Naive thymus-derived CD4-positive, alpha-beta T cell (primary cell): ENCODE measurements at regions not wholly inside any gene's neighbourhood (a gene's known extent, or its start where the extent isn't known, plus 50 kb on each side); places are given as distances from the start of the nearest gene placed in this dataset.
A peak's percentile ranks its signal among the peaks of the same experiment; 100 is the strongest.

Source experiments
- ATAC-seq: fragments of 150-1000 bp; cut with Tn5 transposase; 2 replicates; pipeline ENCODE4 v1.10.0; 2021; ENCODE audit warnings: mild to moderate bottlenecking, moderate library complexity
- CTCF ChIA-PET: fragments of 350-600 bp; sonication (Branson Sonifier 250); formaldehyde crosslinking; loops from one replicate; lab custom pipeline; 2021; ENCODE audit warnings: antibody characterized with exemption; lab: Charles Lee
- POLR2A ChIA-PET: fragments of 350-600 bp; sonication (Branson Sonifier 250); formaldehyde crosslinking; loops from one replicate; lab custom pipeline; 2021; ENCODE audit warnings: antibody characterized with exemption, inconsistent platforms; lab: Charles Lee
- DNase-seq, 9 donors: peaks; one replicate each; pipeline versions ENCODE4 v3.0.0 to v3.0.0-alpha.2; 2020 to 2022; ENCODE audit warnings: mixed read lengths in 1 of 9
- H3K27ac ChIP-seq: one replicate; pipeline ENCODE4 v1.7.0; 2013; ENCODE audit warnings: mild to moderate bottlenecking, low read depth, low read length, moderate library complexity
- H3K27me3 ChIP-seq, 2 donors: one replicate each; pipeline ENCODE4 v1.7.0; 2013; ENCODE audit warnings: low read length in 2 of 2, mild to moderate bottlenecking in 2 of 2, moderate library complexity in 2 of 2; ENCODE audit not compliant: control insufficient read depth in 2 of 2, insufficient read depth in 2 of 2
- H3K36me3 ChIP-seq, 3 experiments: 1 replicate in 2 of 3; 2 replicates in 1 of 3; pipeline ENCODE4 v1.7.0; 2013; ENCODE audit warnings: low read length in 3 of 3, mild to moderate bottlenecking in 3 of 3, moderate library complexity in 1 of 3; ENCODE audit not compliant: insufficient read depth in 3 of 3, control insufficient read depth in 2 of 3
- H3K4me1 ChIP-seq, 2 donors: one replicate each; pipeline ENCODE4 v1.7.0; 2013; ENCODE audit warnings: low read length in 2 of 2, mild to moderate bottlenecking in 2 of 2, moderate library complexity in 1 of 2; ENCODE audit not compliant: control insufficient read depth in 2 of 2, insufficient read depth in 2 of 2
- H3K4me3 ChIP-seq: 2 replicates; pipeline ENCODE4 v1.7.0; 2013; ENCODE audit warnings: mild to moderate bottlenecking, low read length
- H3K9me3 ChIP-seq, 3 experiments: 1 replicate in 2 of 3; 2 replicates in 1 of 3; pipeline ENCODE4 v1.7.0; 2013; ENCODE audit warnings: low read length in 3 of 3; ENCODE audit not compliant: control insufficient read depth in 2 of 3
- H3K27ac Mint-ChIP-seq, 9 donors: one replicate each; pipeline ENCODE4 v1.8.0; 2020 to 2022; ENCODE audit warnings: mixed read lengths in 9 of 9, mild to moderate bottlenecking in 8 of 9, moderate library complexity in 5 of 9, inconsistent platforms in 2 of 9
- H3K27me3 Mint-ChIP-seq, 5 donors: one replicate each; pipeline ENCODE4 v1.8.0; 2021 to 2022; ENCODE audit warnings: mixed read lengths in 5 of 5, mild to moderate bottlenecking in 1 of 5
- H3K36me3 Mint-ChIP-seq, 5 donors: one replicate each; pipeline ENCODE4 v1.8.0; 2020 to 2022; ENCODE audit warnings: mixed read lengths in 5 of 5, mild to moderate bottlenecking in 3 of 5, inconsistent platforms in 1 of 5
- H3K4me1 Mint-ChIP-seq, 7 donors: one replicate each; pipeline ENCODE4 v1.8.0; 2020 to 2022; ENCODE audit warnings: mixed read lengths in 7 of 7, mild to moderate bottlenecking in 3 of 7, inconsistent platforms in 1 of 7
- H3K4me3 Mint-ChIP-seq, 10 donors: one replicate each; pipeline ENCODE4 v1.8.0; 2020 to 2022; ENCODE audit warnings: mild to moderate bottlenecking in 10 of 10, mixed read lengths in 10 of 10, moderate library complexity in 6 of 10, inconsistent platforms in 2 of 10
- H3K9me3 Mint-ChIP-seq, 11 donors: one replicate each; pipeline ENCODE4 v1.8.0; 2020 to 2022; ENCODE audit warnings: mixed read lengths in 11 of 11, mild to moderate bottlenecking in 4 of 11, inconsistent platforms in 1 of 11, moderate library complexity in 1 of 11
- intact Hi-C, 2 donors: fragments of 100-400 bp; cut with micrococcal nuclease; formaldehyde crosslinking; loops; one replicate each; pipeline ENCODE4 v1.15.1; 2023

- H3K27me3 ChIP-seq = no peaks in the 10 kb centered on the region
- H3K27ac ChIP-seq = no peak overlapping the region
- ATAC-seq (no peak), DNase-seq (no peak)
- H3K36me3 ChIP-seq = no peaks in the 10 kb centered on the region
- H3K36me3 Mint-ChIP-seq = no peaks in the 10 kb centered on the region
- peaks cover 0 to 2% (median 0%) of the 10 kb centered on the region in 11 donors for H3K9me3 Mint-ChIP-seq
- H3K4me3 Mint-ChIP-seq = no peak overlapping the region
- peaks cover 0 to 12% (median 0%) of the 10 kb centered on the region in 7 donors for H3K4me1 Mint-ChIP-seq
- ChIA-PET POLR2A (no interaction called here), CTCF (no interaction called here)
- H3K4me1 ChIP-seq = no peaks in the 10 kb centered on the region
- H3K27ac Mint-ChIP-seq = no peak overlapping the region
- peaks cover 4 to 15% (median 12%) of the 10 kb centered on the region in 5 donors for H3K27me3 Mint-ChIP-seq
- no peak overlapping the region for H3K4me3 ChIP-seq
- no peaks in the 10 kb centered on the region for H3K9me3 ChIP-seq
- intact Hi-C loops = no loop called here
Observed at GRCh38 chr7:18177129-18177814, 149.6 kb upstream of the PRPS1L1 start.

DNA sequence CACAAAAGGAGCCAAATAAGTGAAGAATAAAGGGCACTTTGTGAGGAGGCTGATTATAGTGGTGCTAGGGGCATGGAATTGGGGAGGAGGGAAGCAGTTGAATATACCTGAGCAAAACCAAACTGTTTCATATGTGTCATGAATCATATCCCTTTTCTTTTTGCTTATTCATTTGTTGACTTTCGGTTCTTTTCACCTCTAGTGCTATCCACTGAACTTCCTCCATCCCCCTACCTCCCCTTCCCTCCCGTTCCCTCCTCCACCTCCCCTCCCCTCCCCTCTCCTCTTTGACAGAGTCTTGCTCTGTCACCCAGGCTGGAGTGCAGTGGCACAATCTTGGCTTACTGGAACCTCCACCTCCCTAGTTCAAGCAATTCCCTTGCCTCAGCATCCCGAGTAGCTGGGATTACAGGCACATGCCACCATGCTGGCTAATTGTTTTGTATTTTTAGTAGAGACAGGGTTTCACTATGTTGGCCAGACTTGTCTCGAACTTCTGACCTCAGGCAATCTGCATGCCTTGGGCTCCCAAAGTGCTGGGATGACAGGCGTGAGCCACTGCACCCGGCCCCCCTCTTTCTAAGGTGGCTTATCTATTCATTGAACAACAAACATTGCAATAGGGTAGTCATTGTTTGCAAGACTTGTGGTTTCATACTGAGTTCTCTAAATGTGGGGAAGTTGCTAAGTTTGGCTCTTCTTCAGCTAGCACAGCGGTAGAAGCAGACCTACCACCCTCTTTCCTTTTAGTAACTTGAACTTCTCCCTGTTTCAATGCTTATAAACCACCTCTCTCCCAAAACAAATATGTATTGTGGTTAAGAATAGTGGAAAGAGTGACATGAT is 150.4 kb upstream of the PRPS1L1 start:
- intact Hi-C loops = no loop called here
- Mint-ChIP-seq H3K27me3 (peaks cover 2 to 21% (median 15%) of the 10 kb centered on the region in 5 donors), H3K4me1 (peaks cover 0 to 12% (median 0%) of the 10 kb centered on the region in 7 donors), H3K9me3 (peaks cover 0 to 2% (median 0%) of the 10 kb centered on the region in 11 donors), H3K4me3 (peak overlapping the region in 1 of 10 donors; percentile 6), H3K36me3 (no peaks in the 10 kb centered on the region), H3K27ac (no peak overlapping the region)
- no peaks in the 10 kb centered on the region for H3K4me1 ChIP-seq
- peak; percentile 89 for ATAC-seq
- no peak overlapping the region for H3K27ac ChIP-seq
- peak in 1 of 9 donors; percentile 21 for DNase-seq
- H3K36me3 ChIP-seq = no peaks in the 10 kb centered on the region
- CTCF ChIA-PET = no interaction called here
- POLR2A ChIA-PET = no interaction called here
- no peaks in the 10 kb centered on the region for H3K9me3 ChIP-seq
- H3K4me3 ChIP-seq = no peak overlapping the region
- H3K27me3 ChIP-seq = no peaks in the 10 kb centered on the region

GRCh38 chr7:18179093-18179492 is 151.4 kb upstream of the PRPS1L1 start:
- no peaks in the 10 kb centered on the region for H3K36me3 Mint-ChIP-seq
- Histone ChIP-seq H3K27ac (no peak overlapping the region), H3K4me3 (no peak overlapping the region), H3K27me3 (no peaks in the 10 kb centered on the region), H3K36me3 (no peaks in the 10 kb centered on the region), H3K9me3 (no peaks in the 10 kb centered on the region), H3K4me1 (no peaks in the 10 kb centered on the region)
- POLR2A ChIA-PET = no interaction called here
- no peak overlapping the region for H3K4me3 Mint-ChIP-seq
- ATAC-seq (no peak), DNase-seq (no peak)
- intact Hi-C loops = no loop called here
- peaks cover 0 to under 1% (median 0%) of the 10 kb centered on the region in 11 donors for H3K9me3 Mint-ChIP-seq
- H3K4me1 Mint-ChIP-seq = peaks cover 0 to 12% (median 0%) of the 10 kb centered on the region in 7 donors
- CTCF ChIA-PET = no interaction called here
- no peak overlapping the region for H3K27ac Mint-ChIP-seq
- H3K27me3 Mint-ChIP-seq = peaks cover 2 to 21% (median 14%) of the 10 kb centered on the region in 5 donors

- DNase-seq (no peak), ATAC-seq (no peak)
- intact Hi-C loops = no loop called here
- no peaks in the 10 kb centered on the region for H3K36me3 Mint-ChIP-seq
- no peaks in the 10 kb centered on the region for H3K9me3 ChIP-seq
- H3K27ac ChIP-seq = no peak overlapping the region
- peaks cover 2 to 16% (median 13%) of the 10 kb centered on the region in 5 donors for H3K27me3 Mint-ChIP-seq
- no peaks in the 10 kb centered on the region for H3K27me3 ChIP-seq
- no peaks in the 10 kb centered on the region for H3K36me3 ChIP-seq
- H3K4me1 ChIP-seq = no peaks in the 10 kb centered on the region
- ChIA-PET CTCF (no interaction called here), POLR2A (no interaction called here)
- no peak overlapping the region for H3K4me3 Mint-ChIP-seq
- H3K4me1 Mint-ChIP-seq = peaks cover 0 to 12% (median 0%) of the 10 kb centered on the region in 7 donors
- no peaks in the 10 kb centered on the region for H3K9me3 Mint-ChIP-seq
- H3K4me3 ChIP-seq = no peak overlapping the region
- no peak overlapping the region for H3K27ac Mint-ChIP-seq
Observed at GRCh38 chr7:18180685-18181084, 153.0 kb upstream of the PRPS1L1 start.

GRCh38 chr7:18189500-18190126 is 162.0 kb upstream of the PRPS1L1 start:
- no peak overlapping the region for H3K4me3 ChIP-seq
- H3K36me3 ChIP-seq = no peaks in the 10 kb centered on the region
- H3K9me3 Mint-ChIP-seq = peaks cover 0 to 6% (median 0%) of the 10 kb centered on the region in 11 donors
- ATAC-seq (peak; percentile 65), DNase-seq (no peak)
- H3K36me3 Mint-ChIP-seq = no peaks in the 10 kb centered on the region
- peaks cover 0 to 4% (median 0%) of the 10 kb centered on the region in 5 donors for H3K27me3 Mint-ChIP-seq
- CTCF ChIA-PET = no interaction called here
- H3K9me3 ChIP-seq = no peaks in the 10 kb centered on the region
- no peak overlapping the region for H3K27ac Mint-ChIP-seq
- intact Hi-C loops = no loop called here
- H3K4me3 Mint-ChIP-seq = no peak overlapping the region
- H3K27me3 ChIP-seq = no peaks in the 10 kb centered on the region
- peaks cover 0 to 2% (median 0%) of the 10 kb centered on the region in 7 donors for H3K4me1 Mint-ChIP-seq
- no peaks in the 10 kb centered on the region for H3K4me1 ChIP-seq
- H3K27ac ChIP-seq = no peak overlapping the region
- POLR2A ChIA-PET = no interaction called here

GRCh38 chr7:18191341-18191740 is 163.7 kb upstream of the PRPS1L1 start:
- Histone ChIP-seq H3K4me1 (no peaks in the 10 kb centered on the region), H3K27ac (no peak overlapping the region), H3K9me3 (no peaks in the 10 kb centered on the region), H3K36me3 (no peaks in the 10 kb centered on the region), H3K27me3 (no peaks in the 10 kb centered on the region), H3K4me3 (no peak overlapping the region)
- no peak for DNase-seq
- intact Hi-C loops = no loop called here
- Mint-ChIP-seq H3K4me1 (peaks cover 0 to 2% (median 0%) of the 10 kb centered on the region in 7 donors), H3K27me3 (peaks cover 0 to 4% (median 0%) of the 10 kb centered on the region in 5 donors), H3K27ac (no peak overlapping the region), H3K9me3 (peaks cover 0 to 6% (median 0%) of the 10 kb centered on the region in 11 donors), H3K4me3 (no peak overlapping the region), H3K36me3 (no peaks in the 10 kb centered on the region)
- ChIA-PET CTCF (no interaction called here), POLR2A (no interaction called here)
- no peak for ATAC-seq
